Peyer's patch (tissue), 4 donors: ENCODE measurements at regions not wholly inside any gene's neighbourhood (a gene's known extent, or its start where the extent isn't known, plus 50 kb on each side); places are given as distances from the start of the nearest gene placed in this dataset.

Experiments
- CTCF ChIP-seq, 6 experiments: fragments of 450-650 bp in 4 of 6; fragments of 200-600 bp in 2 of 6; sonication (generic) in 1 of 6; IDR thresholded peaks; one replicate each; pipeline ENCODE4 v1.5.1; 2017 to 2019; ENCODE audit warnings: antibody characterized with exemption in 6 of 6, mild to moderate bottlenecking in 3 of 6, moderate library complexity in 1 of 6
- POLR2A ChIP-seq, 2 donors: fragments of 450-650 bp; IDR thresholded peaks; one replicate each; pipeline ENCODE4 v1.5.1; 2017; ENCODE audit warnings: antibody characterized with exemption in 2 of 2, mild to moderate bottlenecking in 2 of 2, moderate library complexity in 2 of 2

GRCh38 chr11:71352226-71352625 is 96.0 kb downstream of the DHCR7 start:
- TF ChIP-seq CTCF (IDR thresholded peaks at IDR 0.05) (no peak), POLR2A (IDR thresholded peaks at IDR 0.05) (no peak)
